Activated naive CD4-positive, alpha-beta T cell treated with anti-CD3 and anti-CD28 coated beads for 36 hours (primary cell): ENCODE measurements at regions not wholly inside any gene's neighbourhood (a gene's known extent, or its start where the extent isn't known, plus 50 kb on each side); places are given as distances from the start of the nearest gene placed in this dataset.
A peak's percentile ranks its signal among the peaks of the same experiment; 100 is the strongest.

Experiments
- CTCF ChIA-PET: fragments of 350-600 bp; sonication (Branson Sonifier 250); formaldehyde crosslinking; loops from one replicate; lab custom pipeline; 2021; ENCODE audit warnings: antibody characterized with exemption; lab: Charles Lee
- DNase-seq: peaks from one replicate; pipeline ENCODE4 v3.0.0-alpha.2; 2020
- H3K27ac Mint-ChIP-seq: one replicate; pipeline ENCODE4 v1.8.0; 2021; ENCODE audit warnings: mild to moderate bottlenecking, mixed read lengths
- H3K27me3 Mint-ChIP-seq: one replicate; pipeline ENCODE4 v1.8.0; 2021; ENCODE audit warnings: low read depth, mixed read lengths
- H3K36me3 Mint-ChIP-seq: one replicate; pipeline ENCODE4 v1.8.0; 2021; ENCODE audit warnings: low read depth, mixed read lengths
- H3K4me1 Mint-ChIP-seq: one replicate; pipeline ENCODE4 v1.8.0; 2021; ENCODE audit warnings: low read depth, mixed read lengths
- H3K4me3 Mint-ChIP-seq: one replicate; pipeline ENCODE4 v1.8.0; 2021; ENCODE audit warnings: mild to moderate bottlenecking, moderate library complexity, mixed read lengths
- H3K9me3 Mint-ChIP-seq: one replicate; pipeline ENCODE4 v1.8.0; 2021; ENCODE audit warnings: mixed read lengths
- intact Hi-C: fragments of 100-400 bp; cut with micrococcal nuclease; formaldehyde crosslinking; loops from one replicate; pipeline ENCODE4 v1.15.1; 2023

DNA sequence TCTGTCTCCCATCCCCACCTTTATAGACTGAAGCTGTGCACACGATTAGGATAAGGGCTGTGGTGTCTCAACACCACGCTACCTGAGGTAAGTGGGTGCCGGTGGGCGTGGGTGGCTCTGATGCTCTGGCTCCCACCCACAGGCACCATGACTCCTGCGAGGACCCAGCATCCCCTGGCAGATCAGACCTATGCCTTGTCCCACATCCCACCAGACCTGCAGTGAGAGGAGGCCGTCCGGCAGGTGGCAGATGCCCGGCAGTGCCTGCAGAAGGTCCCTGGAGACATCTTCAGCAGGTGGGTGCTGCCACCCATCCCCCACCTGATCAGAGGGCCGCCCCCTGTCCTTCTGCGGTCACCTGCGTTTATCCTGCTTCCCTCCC is 104.4 kb upstream of the PRB2 start:
- Mint-ChIP-seq H3K4me1 (peaks cover 6% of the 10 kb centered on the region), H3K4me3 (no peak overlapping the region), H3K9me3 (peaks cover 6% of the 10 kb centered on the region), H3K36me3 (no peaks in the 10 kb centered on the region), H3K27me3 (peaks cover 42% of the 10 kb centered on the region), H3K27ac (no peak overlapping the region)
- intact Hi-C loops, result loop anchor here (2.0 kb wide), 3 partner anchors 45 to 533 kb away; no protein-coding TSS in a partner anchor
- DNase-seq, result no peak
- CTCF ChIA-PET, result interaction anchor here (1.2 to 1.5 kb wide), 2 partner anchors 13 to 39 kb away, joined by 3 to 4 read pairs; no protein-coding TSS in a partner anchor

DNA sequence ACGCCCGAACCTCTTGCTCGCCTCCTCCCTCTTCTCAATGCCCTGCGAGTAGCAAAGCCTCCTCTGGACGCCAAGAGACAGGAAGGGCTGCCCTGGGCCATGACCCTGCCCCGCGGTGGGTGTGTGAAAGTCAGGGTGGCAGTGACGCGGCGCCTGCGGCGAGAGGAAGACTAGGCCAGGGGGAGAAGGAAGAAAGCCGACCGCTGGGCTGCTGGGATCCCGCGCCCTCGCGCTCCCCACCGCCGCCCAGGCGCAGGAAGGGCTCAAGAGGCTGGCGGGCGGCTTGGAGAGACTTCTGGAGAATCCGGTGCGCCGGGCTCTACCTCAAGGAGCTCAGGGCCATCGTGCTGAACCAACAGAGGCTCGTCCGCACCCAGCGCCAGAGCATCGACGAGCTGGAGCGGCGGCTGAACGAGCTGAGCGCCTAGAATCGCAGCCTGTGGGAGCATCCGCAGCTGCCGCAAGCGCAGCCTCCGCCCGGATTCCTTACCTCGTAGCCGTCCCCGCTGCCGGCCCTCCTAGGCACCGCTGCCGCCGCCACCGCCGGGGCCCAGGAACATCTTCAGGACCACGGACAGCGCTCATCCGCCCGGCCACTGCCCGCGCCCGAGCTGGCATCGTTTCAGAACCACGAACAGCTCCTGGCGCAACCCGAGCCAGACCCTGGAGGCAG is 105.0 kb upstream of the PRB2 start:
- peaks cover 6% of the 10 kb centered on the region for H3K4me1 Mint-ChIP-seq
- peaks cover 42% of the 10 kb centered on the region for H3K27me3 Mint-ChIP-seq
- H3K4me3 Mint-ChIP-seq, result no peak overlapping the region
- DNase-seq, result peak; percentile 90
- intact Hi-C loops, result loop anchor here (2.0 kb wide), 2 partner anchors 44 to 54 kb away; no protein-coding TSS in a partner anchor
- CTCF ChIA-PET, result interaction anchor here (1.2 kb wide), 1 partner anchor 13 kb away, joined by 4 read pairs; no protein-coding TSS in a partner anchor
- H3K27ac Mint-ChIP-seq, result no peak overlapping the region
- peaks cover 6% of the 10 kb centered on the region for H3K9me3 Mint-ChIP-seq
- no peaks in the 10 kb centered on the region for H3K36me3 Mint-ChIP-seq

DNA sequence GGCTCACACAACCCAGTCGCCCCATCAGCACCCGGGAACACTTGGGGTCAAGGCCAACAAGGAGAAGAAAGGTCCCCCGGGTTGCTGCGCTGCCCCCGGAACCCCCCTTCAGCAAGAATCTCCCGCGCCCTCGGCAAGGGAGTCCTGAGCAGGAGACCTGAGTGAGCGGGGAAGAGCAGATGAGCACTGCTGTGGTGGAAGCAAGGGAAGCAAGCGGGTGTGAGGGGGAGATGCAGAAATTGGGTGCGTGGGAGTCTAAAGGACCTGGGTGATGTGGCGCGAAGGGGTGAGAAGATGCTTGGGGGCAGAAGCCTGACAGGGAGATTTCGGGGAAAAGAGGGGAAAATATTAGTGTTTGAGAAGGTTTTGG is 105.5 kb upstream of the PRB2 start:
- H3K27me3 Mint-ChIP-seq, result peaks cover 42% of the 10 kb centered on the region
- DNase-seq, result no peak
- CTCF ChIA-PET, result interaction anchor here (1.2 kb wide), 1 partner anchor 14 kb away, joined by 4 read pairs; no protein-coding TSS in a partner anchor
- peaks cover 6% of the 10 kb centered on the region for H3K4me1 Mint-ChIP-seq
- intact Hi-C loops, result loop anchor here (2.0 kb wide), 2 partner anchors 44 to 54 kb away; no protein-coding TSS in a partner anchor
- H3K27ac Mint-ChIP-seq, result no peak overlapping the region
- peaks cover 6% of the 10 kb centered on the region for H3K9me3 Mint-ChIP-seq
- H3K4me3 Mint-ChIP-seq, result no peak overlapping the region
- H3K36me3 Mint-ChIP-seq, result no peaks in the 10 kb centered on the region

DNA sequence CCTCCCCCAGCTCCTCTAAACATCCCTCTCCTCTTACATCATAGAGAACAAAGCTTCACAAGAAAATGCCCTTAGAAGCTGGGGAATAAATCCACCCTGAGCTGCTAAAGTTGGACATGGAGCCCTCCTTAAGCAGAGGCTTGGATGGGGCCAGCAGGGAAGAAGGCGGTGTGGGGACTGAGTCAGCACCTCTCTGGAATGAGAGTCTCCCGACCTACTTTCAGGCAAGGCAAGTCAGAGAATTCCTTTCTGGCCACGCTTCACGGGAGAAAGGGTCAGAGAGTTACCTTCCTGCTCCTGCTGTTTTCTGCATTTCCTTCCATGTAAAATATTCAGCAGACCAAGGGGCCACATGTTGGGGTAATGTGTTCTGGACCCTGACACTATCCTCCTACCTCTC is 113.3 kb upstream of the PRB2 start:
- CTCF ChIA-PET, result interaction anchor here (1.0 to 2.2 kb wide), 4 partner anchors 12 to 36 kb away, joined by 3 to 8 read pairs (median 6); no protein-coding TSS in a partner anchor
- no peak for DNase-seq
- H3K27ac Mint-ChIP-seq, result no peak overlapping the region
- H3K36me3 Mint-ChIP-seq, result no peaks in the 10 kb centered on the region
- intact Hi-C loops, result no loop called here
- H3K9me3 Mint-ChIP-seq, result no peaks in the 10 kb centered on the region
- H3K4me3 Mint-ChIP-seq, result no peak overlapping the region
- H3K27me3 Mint-ChIP-seq, result no peaks in the 10 kb centered on the region
- no peaks in the 10 kb centered on the region for H3K4me1 Mint-ChIP-seq

DNA sequence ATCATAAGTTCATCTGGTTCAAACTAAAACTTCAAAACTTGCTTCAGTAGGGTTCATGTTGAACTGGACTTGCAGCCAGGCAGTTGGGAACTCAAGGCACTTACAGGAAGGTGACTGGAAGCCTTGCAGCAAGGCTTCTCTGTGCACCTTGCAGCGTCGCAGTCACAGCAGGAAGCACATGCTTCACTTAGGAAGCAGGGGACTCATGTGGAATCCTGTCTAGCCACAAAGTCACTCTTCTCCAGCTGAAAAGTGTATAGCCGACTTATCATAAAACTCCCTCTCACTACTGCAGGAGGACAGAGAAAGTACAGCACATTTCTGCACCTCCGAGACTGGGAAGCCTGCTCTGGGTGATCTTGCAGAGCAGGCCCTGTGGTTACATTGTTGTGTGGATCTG is 114.0 kb upstream of the PRB2 start:
- Mint-ChIP-seq H3K4me3 (no peak overlapping the region), H3K27me3 (no peaks in the 10 kb centered on the region), H3K9me3 (no peaks in the 10 kb centered on the region), H3K27ac (no peak overlapping the region), H3K36me3 (no peaks in the 10 kb centered on the region), H3K4me1 (no peaks in the 10 kb centered on the region)
- CTCF ChIA-PET, result interaction anchor here (2.2 kb wide), 1 partner anchor 23 kb away, joined by 8 read pairs; no protein-coding TSS in a partner anchor
- intact Hi-C loops, result no loop called here
- DNase-seq, result no peak

DNA sequence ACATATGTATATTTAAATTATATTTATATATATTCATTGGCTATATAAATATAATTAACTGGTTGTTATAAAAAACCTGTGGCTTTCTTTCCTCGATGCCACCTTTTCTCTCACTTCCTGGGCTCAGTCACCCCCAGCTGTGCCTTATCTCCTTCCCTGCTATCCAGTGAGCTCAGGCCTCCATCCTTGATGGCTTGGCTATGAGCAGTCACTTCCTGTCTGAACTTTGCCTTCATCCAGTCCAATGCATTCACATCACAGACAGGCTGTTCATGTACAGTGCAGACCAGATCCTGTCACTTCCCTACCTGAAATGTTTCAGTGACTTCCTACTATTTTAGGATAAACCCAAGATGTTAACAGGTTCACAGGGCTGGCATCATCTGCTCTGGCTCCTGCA is 115.3 kb upstream of the PRB2 start:
- Mint-ChIP-seq H3K9me3 (no peaks in the 10 kb centered on the region), H3K36me3 (no peaks in the 10 kb centered on the region), H3K4me1 (no peaks in the 10 kb centered on the region), H3K27me3 (no peaks in the 10 kb centered on the region), H3K27ac (no peak overlapping the region), H3K4me3 (no peak overlapping the region)
- CTCF ChIA-PET, result no interaction called here
- DNase-seq, result no peak
- intact Hi-C loops, result no loop called here

DNA sequence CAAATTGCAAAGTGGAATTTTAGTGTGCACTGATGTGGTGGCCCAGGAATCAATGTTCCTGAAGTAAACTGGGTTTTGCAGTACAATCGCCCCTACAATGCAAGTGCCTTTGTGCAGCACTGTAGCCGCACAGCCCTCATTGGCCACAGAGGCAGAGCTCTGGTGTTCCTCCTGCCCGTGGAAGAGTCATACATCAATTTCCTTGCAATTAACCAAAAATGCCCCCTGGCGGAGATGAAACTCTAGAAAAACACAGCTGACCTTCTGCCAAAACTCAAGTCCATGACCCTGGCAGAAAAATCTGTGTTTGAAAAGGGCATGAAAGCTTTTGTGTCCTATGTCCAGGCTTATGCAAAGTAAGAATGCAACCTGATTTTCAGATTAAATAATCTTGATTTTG is 117.9 kb upstream of the PRB2 start:
- H3K9me3 Mint-ChIP-seq, result no peaks in the 10 kb centered on the region
- CTCF ChIA-PET, result no interaction called here
- DNase-seq, result no peak
- H3K36me3 Mint-ChIP-seq, result no peaks in the 10 kb centered on the region
- no peaks in the 10 kb centered on the region for H3K27me3 Mint-ChIP-seq
- intact Hi-C loops, result no loop called here
- H3K27ac Mint-ChIP-seq, result no peak overlapping the region
- no peak overlapping the region for H3K4me3 Mint-ChIP-seq
- H3K4me1 Mint-ChIP-seq, result no peaks in the 10 kb centered on the region

DNA sequence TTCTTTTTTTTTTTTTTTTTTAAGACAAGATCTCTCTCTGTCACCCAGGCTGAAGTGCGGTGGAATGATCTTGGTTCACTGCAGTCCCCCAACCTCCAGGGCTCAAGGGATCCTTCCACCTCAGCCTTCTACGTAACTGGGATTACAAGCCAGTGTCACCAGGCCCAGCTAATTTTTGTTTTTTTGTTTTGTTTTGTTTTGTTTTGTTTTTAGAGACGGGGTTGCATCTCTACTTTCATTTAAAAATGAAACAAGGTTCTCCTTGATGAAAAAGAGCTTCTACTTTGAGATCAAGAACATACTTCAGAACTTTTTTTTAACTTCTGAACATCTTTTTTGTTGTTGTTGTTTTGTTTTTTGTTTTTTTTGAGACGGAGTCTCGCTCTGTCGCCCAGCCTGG is 121.7 kb upstream of the PRB2 start:
- H3K4me1 Mint-ChIP-seq, result no peaks in the 10 kb centered on the region
- CTCF ChIA-PET, result no interaction called here
- no peaks in the 10 kb centered on the region for H3K27me3 Mint-ChIP-seq
- no peak overlapping the region for H3K27ac Mint-ChIP-seq
- H3K36me3 Mint-ChIP-seq, result no peaks in the 10 kb centered on the region
- intact Hi-C loops, result no loop called here
- no peak for DNase-seq
- H3K4me3 Mint-ChIP-seq, result no peak overlapping the region
- H3K9me3 Mint-ChIP-seq, result no peaks in the 10 kb centered on the region

DNA sequence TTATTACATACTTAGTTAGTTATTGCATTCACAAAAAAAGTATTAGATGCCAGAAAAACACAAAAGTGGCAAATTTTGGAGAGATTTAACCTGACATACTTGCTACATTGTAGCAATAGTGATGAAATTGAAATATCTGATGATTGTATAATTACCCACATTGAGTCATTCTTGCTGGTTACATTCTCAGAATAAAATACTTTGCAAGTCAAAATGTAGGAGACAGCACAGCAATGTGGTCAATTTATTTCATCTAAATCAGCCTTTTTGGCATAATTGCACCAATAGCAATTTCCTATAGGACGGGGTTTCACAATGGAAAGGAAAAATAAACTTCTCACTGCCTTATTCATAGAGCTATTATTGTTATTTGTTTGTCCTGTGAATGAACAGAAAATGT is 125.0 kb upstream of the ETV6 start:
- Mint-ChIP-seq H3K4me1 (no peaks in the 10 kb centered on the region), H3K9me3 (no peaks in the 10 kb centered on the region), H3K36me3 (no peaks in the 10 kb centered on the region), H3K4me3 (no peak overlapping the region), H3K27ac (no peak overlapping the region), H3K27me3 (no peaks in the 10 kb centered on the region)
- CTCF ChIA-PET, result no interaction called here
- intact Hi-C loops, result no loop called here
- no peak for DNase-seq

DNA sequence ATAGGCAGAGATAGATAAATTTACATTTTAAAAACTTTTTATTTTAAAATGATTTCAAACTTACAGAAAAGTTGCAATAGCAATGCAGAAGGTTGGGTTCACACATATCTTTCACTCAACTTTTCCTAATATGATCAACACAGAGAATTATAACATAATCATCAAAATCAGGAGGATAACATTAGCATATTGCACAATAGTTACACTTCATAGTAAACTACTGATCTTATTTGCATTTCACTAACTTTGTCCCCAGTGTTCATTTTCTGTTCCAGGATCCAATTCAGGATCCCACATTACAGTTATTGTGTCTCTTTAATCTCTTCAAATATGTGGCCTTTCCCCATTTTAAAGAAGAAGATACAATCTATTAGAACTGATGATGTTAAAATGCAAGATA is 115.4 kb upstream of the ETV6 start:
- no peaks in the 10 kb centered on the region for H3K36me3 Mint-ChIP-seq
- H3K9me3 Mint-ChIP-seq, result no peaks in the 10 kb centered on the region
- CTCF ChIA-PET, result interaction anchor here (0.6 kb wide), 1 partner anchor 674 kb away, joined by 3 read pairs; no protein-coding TSS in a partner anchor
- H3K27ac Mint-ChIP-seq, result no peak overlapping the region
- no peaks in the 10 kb centered on the region for H3K27me3 Mint-ChIP-seq
- no peaks in the 10 kb centered on the region for H3K4me1 Mint-ChIP-seq
- no peak for DNase-seq
- H3K4me3 Mint-ChIP-seq, result no peak overlapping the region
- intact Hi-C loops, result no loop called here

DNA sequence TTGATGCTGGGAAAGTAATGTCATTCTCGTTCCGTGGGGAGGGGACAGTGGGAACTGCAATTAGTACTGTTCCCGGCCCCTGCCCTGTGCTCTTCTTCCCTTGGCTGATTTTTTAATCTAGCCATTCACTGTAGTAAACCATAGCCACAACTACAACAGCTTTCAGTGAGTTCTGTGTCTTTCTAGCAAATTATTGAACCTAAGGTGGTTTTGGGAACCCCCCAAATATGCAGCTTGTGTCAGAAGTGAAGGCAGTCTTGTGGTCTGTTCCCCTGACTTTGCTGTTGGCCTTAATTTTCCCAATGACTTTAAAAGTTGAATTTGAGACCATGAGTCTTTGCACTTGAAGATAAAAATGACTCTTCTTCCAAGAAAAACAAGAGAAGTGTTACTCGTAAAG is 114.3 kb upstream of the ETV6 start:
- Mint-ChIP-seq H3K4me1 (no peaks in the 10 kb centered on the region), H3K27me3 (no peaks in the 10 kb centered on the region), H3K4me3 (no peak overlapping the region), H3K9me3 (no peaks in the 10 kb centered on the region), H3K27ac (no peak overlapping the region), H3K36me3 (no peaks in the 10 kb centered on the region)
- CTCF ChIA-PET, result interaction anchor here (1.2 kb wide), 1 partner anchor 48 kb away, joined by 6 read pairs; no protein-coding TSS in a partner anchor
- intact Hi-C loops, result no loop called here
- no peak for DNase-seq

DNA sequence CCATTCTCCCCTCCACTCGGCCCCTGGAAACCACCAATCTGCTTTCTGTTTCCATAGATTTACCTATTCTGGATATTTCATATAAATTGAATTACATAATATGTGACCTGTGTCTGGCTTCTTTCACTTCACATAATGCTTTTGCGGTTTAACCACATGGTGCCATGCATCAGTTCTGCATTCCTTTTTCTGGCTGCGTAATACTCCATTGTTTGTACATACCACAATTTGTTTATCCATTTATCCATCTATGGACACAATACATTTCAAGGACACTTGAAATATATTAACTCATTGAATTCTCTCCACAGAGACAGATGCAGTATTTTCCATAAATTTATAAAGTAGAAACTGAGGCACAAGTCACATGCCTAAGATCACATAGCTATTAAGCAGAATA is 110.3 kb upstream of the ETV6 start:
- Mint-ChIP-seq H3K4me1 (peaks cover 28% of the 10 kb centered on the region), H3K27ac (no peak overlapping the region), H3K27me3 (no peaks in the 10 kb centered on the region), H3K9me3 (no peaks in the 10 kb centered on the region), H3K4me3 (no peak overlapping the region), H3K36me3 (no peaks in the 10 kb centered on the region)
- CTCF ChIA-PET, result interaction anchor here (0.9 to 1.3 kb wide), 4 partner anchors 10 to 493 kb away, joined by 3 to 4 read pairs (median 3); no protein-coding TSS in a partner anchor
- intact Hi-C loops, result no loop called here
- DNase-seq, result no peak

DNA sequence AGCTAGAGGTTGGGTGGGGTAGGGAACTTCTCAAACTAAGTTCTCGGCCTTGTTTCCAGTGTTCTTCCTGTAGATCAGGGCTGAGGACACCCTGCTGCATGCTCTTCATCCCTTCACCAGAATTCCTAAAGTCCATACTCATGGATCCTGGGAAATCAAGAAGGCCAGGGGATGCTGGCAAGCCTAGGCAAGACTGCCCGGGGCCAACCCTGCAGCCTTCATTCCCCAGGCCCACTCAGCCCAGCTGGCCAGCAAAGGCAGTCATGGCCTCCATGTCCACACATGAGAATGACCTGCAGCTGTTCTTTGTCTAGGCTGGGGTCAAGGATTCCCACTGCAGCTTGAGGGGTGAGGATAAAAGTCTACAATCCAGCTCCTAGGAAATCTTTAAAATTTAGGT is 109.3 kb upstream of the ETV6 start:
- Mint-ChIP-seq H3K27me3 (no peaks in the 10 kb centered on the region), H3K4me3 (no peak overlapping the region), H3K4me1 (peaks cover 38% of the 10 kb centered on the region), H3K9me3 (no peaks in the 10 kb centered on the region), H3K27ac (no peak overlapping the region), H3K36me3 (no peaks in the 10 kb centered on the region)
- intact Hi-C loops, result no loop called here
- CTCF ChIA-PET, result interaction anchor here (0.6 to 1.3 kb wide), 3 partner anchors 11 to 44 kb away, joined by 3 to 4 read pairs (median 3); no protein-coding TSS in a partner anchor
- DNase-seq, result no peak
